NB4 (cell line): ENCODE measurements at regions not wholly inside any gene's neighbourhood (a gene's known extent, or its start where the extent isn't known, plus 50 kb on each side); places are given as distances from the start of the nearest gene placed in this dataset.

Source experiments
- DNase-seq: peaks from one replicate; pipeline ENCODE4 v3.0.0; 2010; ENCODE audit warnings: low read depth
- H3K4me3 ChIP-seq: one replicate; pipeline ENCODE4 v1.5.1; 2011; ENCODE audit warnings: mild to moderate bottlenecking, low read depth, low read length, moderate library complexity
- CTCF ChIP-seq: IDR thresholded peaks from one replicate; pipeline ENCODE4 v1.5.1; 2012; ENCODE audit warnings: low read depth, low read length
- MAX ChIP-seq: IDR thresholded peaks from 2 replicates; pipeline ENCODE4 v1.6.1; 2011; ENCODE audit warnings: low read depth, low read length
- MYC ChIP-seq: IDR thresholded peaks from 2 replicates; pipeline ENCODE4 v1.6.1; 2011; ENCODE audit warnings: low read depth, low read length
- POLR2A ChIP-seq: IDR thresholded peaks from 2 replicates; pipeline ENCODE4 v1.6.1; 2011; ENCODE audit warnings: mild to moderate bottlenecking; ENCODE audit not compliant: insufficient read length; ENCODE audit errors: extremely low read depth

- TF ChIP-seq MAX (no peak), CTCF (no peak), POLR2A (no peak), MYC (no peak)
- no peak for DNase-seq
- H3K4me3 ChIP-seq = no peak overlapping the region
Measured at GRCh38 chrX:39835241-39835640, 262.5 kb downstream of the BCOR start.

GRCh38 chrX:39835776-39836175 lies 262.0 kb downstream of the BCOR start:
- no peak for DNase-seq
- TF ChIP-seq CTCF (no peak), MYC (no peak), MAX (no peak), POLR2A (no peak)
- H3K4me3 ChIP-seq = no peak overlapping the region

GRCh38 chrX:39836802-39837420 lies 260.8 kb downstream of the BCOR start:
- DNase-seq = no peak
- TF ChIP-seq MYC (no peak), POLR2A (no peak), MAX (no peak), CTCF (no peak)
- no peak overlapping the region for H3K4me3 ChIP-seq

- H3K4me3 ChIP-seq = no peak overlapping the region
- TF ChIP-seq MYC (no peak), MAX (no peak), CTCF (no peak), POLR2A (no peak)
- no peak for DNase-seq
Measured at GRCh38 chrX:39837688-39838087, 260.1 kb downstream of the BCOR start.

GRCh38 chrX:39839371-39839770 lies 258.4 kb downstream of the BCOR start:
- TF ChIP-seq CTCF (peak; percentile 16), MAX (no peak), MYC (no peak)
- DNase-seq = no peak

GRCh38 chrX:39840133-39840532 lies 257.6 kb downstream of the BCOR start:
- no peak for TF ChIP-seq MYC
- no peak for TF ChIP-seq CTCF
- TF ChIP-seq POLR2A = no peak
- no peak for TF ChIP-seq MAX
- no peak for DNase-seq
- H3K4me3 ChIP-seq = no peak overlapping the region

More at GRCh38 chrX:39839371-39839770, 258.4 kb downstream of the BCOR start:
- no peak overlapping the region for H3K4me3 ChIP-seq
